ENCODE measurements at regions not wholly inside any gene's neighbourhood (a gene's known extent, or its start where the extent isn't known, plus 50 kb on each side); places are given as distances from the start of the nearest gene placed in this dataset.

GRCh38 chr20:20856306-20856705 is 143.9 kb upstream of the RALGAPA2 start:
- CTCF ChIA-PET: interaction anchor here (0.6 to 10.3 kb wide), 8 partner anchors 9 to 758 kb away, joined by 3 to 171 read pairs (median 4); no protein-coding TSS in a partner anchor
- Mint-ChIP-seq H3K4me1 (ENCODE audit: insufficient read depth, unreplicated experiment) (peaks cover 9% of the 10 kb centered on the region), H3K27ac (ENCODE audit: low read depth, unreplicated experiment) (no peak overlapping the region), H3K4me3 (ENCODE audit: unreplicated experiment) (no peak overlapping the region), H3K36me3 (ENCODE audit: insufficient read depth, unreplicated experiment) (no peaks in the 10 kb centered on the region), H3K9me3 (ENCODE audit: unreplicated experiment) (no peaks in the 10 kb centered on the region), H3K27me3 (ENCODE audit: insufficient read depth, unreplicated experiment) (no peaks in the 10 kb centered on the region)
- POLR2A ChIA-PET: no interaction called here
- no peak for TF ChIP-seq CTCF (IDR thresholded peaks at IDR 0.05; ENCODE audit: unreplicated experiment)
- intact Hi-C loops (cut with micrococcal nuclease): no loop called here
- DNase-seq (ENCODE audit: unreplicated experiment): no peak
- BruUV-seq (replicated peaks): no TSS peak

GRCh38 chr20:20851385-20851784 is 138.9 kb upstream of the RALGAPA2 start:
- CTCF ChIA-PET: interaction anchor here (0.6 to 10.4 kb wide), 10 partner anchors 10 to 764 kb away, joined by 3 to 159 read pairs (median 5); no protein-coding TSS in a partner anchor
- DNase-seq (ENCODE audit: unreplicated experiment): no peak
- no peak overlapping the region for H3K27ac Mint-ChIP-seq (ENCODE audit: low read depth, unreplicated experiment)
- POLR2A ChIA-PET: no interaction called here
- no peaks in the 10 kb centered on the region for H3K4me1 Mint-ChIP-seq (ENCODE audit: insufficient read depth, unreplicated experiment)
- TF ChIP-seq CTCF (IDR thresholded peaks at IDR 0.05; ENCODE audit: unreplicated experiment): no peak
- intact Hi-C loops (cut with micrococcal nuclease): no loop called here
- BruUV-seq (replicated peaks): no TSS peak
- H3K9me3 Mint-ChIP-seq (ENCODE audit: unreplicated experiment): no peaks in the 10 kb centered on the region
- no peak overlapping the region for H3K4me3 Mint-ChIP-seq (ENCODE audit: unreplicated experiment)
- no peaks in the 10 kb centered on the region for H3K27me3 Mint-ChIP-seq (ENCODE audit: insufficient read depth, unreplicated experiment)
- H3K36me3 Mint-ChIP-seq (ENCODE audit: insufficient read depth, unreplicated experiment): no peaks in the 10 kb centered on the region

- POLR2A ChIA-PET: interaction anchor here (0.6 kb wide), 1 partner anchor 612 kb away, joined by 3 read pairs; no protein-coding TSS in a partner anchor
- DNase-seq (ENCODE audit: unreplicated experiment): no peak
- no peak overlapping the region for H3K27ac Mint-ChIP-seq (ENCODE audit: low read depth, unreplicated experiment)
- no peaks in the 10 kb centered on the region for H3K4me1 Mint-ChIP-seq (ENCODE audit: insufficient read depth, unreplicated experiment)
- BruUV-seq (replicated peaks): no TSS peak
- no peaks in the 10 kb centered on the region for H3K36me3 Mint-ChIP-seq (ENCODE audit: insufficient read depth, unreplicated experiment)
- H3K27me3 Mint-ChIP-seq (ENCODE audit: insufficient read depth, unreplicated experiment): no peaks in the 10 kb centered on the region
- no peak for TF ChIP-seq CTCF (IDR thresholded peaks at IDR 0.05; ENCODE audit: unreplicated experiment)
- H3K9me3 Mint-ChIP-seq (ENCODE audit: unreplicated experiment): no peaks in the 10 kb centered on the region
- H3K4me3 Mint-ChIP-seq (ENCODE audit: unreplicated experiment): no peak overlapping the region
- intact Hi-C loops (cut with micrococcal nuclease): no loop called here
- CTCF ChIA-PET: interaction anchor here (0.6 to 10.4 kb wide), 13 partner anchors 11 to 765 kb away, joined by 3 to 159 read pairs (median 5); no protein-coding TSS in a partner anchor
Observed at GRCh38 chr20:20850407-20850806, 138.0 kb upstream of the RALGAPA2 start.

GRCh38 chr20:20849161-20849560 is 136.7 kb upstream of the RALGAPA2 start:
- CTCF ChIA-PET: interaction anchor here (1.1 to 10.4 kb wide), 3 partner anchors 10 to 13 kb away, joined by 4 to 159 read pairs (median 14); no protein-coding TSS in a partner anchor
- Mint-ChIP-seq H3K4me3 (ENCODE audit: unreplicated experiment) (no peak overlapping the region), H3K9me3 (ENCODE audit: unreplicated experiment) (no peaks in the 10 kb centered on the region), H3K4me1 (ENCODE audit: insufficient read depth, unreplicated experiment) (no peaks in the 10 kb centered on the region), H3K36me3 (ENCODE audit: insufficient read depth, unreplicated experiment) (no peaks in the 10 kb centered on the region), H3K27me3 (ENCODE audit: insufficient read depth, unreplicated experiment) (no peaks in the 10 kb centered on the region), H3K27ac (ENCODE audit: low read depth, unreplicated experiment) (no peak overlapping the region)
- BruUV-seq (replicated peaks): no TSS peak
- DNase-seq (ENCODE audit: unreplicated experiment): no peak
- POLR2A ChIA-PET: no interaction called here
- intact Hi-C loops (cut with micrococcal nuclease): no loop called here
- TF ChIP-seq CTCF (IDR thresholded peaks at IDR 0.05; ENCODE audit: unreplicated experiment): no peak
